DMS 273 treated with DMSO at 0.1 percent for 48 hours (cell line): ENCODE measurements at regions not wholly inside any gene's neighbourhood (a gene's known extent, or its start where the extent isn't known, plus 50 kb on each side); places are given as distances from the start of the nearest gene placed in this dataset.
A peak's percentile ranks its signal among the peaks of the same experiment; 100 is the strongest.

Experiments used
- DNase-seq: peaks from one replicate; lab custom pipeline; 2025; lab: John Stamatoyannopoulos, UW

GRCh38 chr4:162732876-162733275 lies 433.8 kb downstream of the NAF1 start:
- no peak for DNase-seq

- DNase-seq: no peak
Observed at GRCh38 chr4:162727766-162728165, 438.9 kb downstream of the NAF1 start.

DNA sequence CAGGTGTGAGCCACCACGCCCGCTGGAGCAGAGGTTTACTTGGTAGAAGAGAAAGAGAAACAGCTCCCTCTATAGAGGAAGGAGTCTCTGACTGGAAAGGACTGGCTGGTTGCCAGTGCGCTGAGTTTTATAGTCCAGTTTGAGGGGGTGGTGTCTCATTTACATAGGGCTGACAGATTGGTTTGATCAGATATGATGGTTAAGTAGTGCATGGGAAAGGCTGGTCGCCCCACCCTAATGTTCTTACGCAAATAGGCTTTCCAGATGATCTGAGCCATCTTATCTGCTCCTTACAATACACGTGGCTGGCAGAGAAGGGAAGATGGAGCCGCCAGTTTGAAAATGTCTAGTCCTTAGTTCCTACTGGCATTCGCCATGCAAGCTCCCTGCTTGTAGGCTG lies 439.5 kb downstream of the NAF1 start:
- peak; percentile 27 for DNase-seq

GRCh38 chr4:162715401-162715800 lies 451.3 kb downstream of the NAF1 start:
- no peak for DNase-seq

DNA sequence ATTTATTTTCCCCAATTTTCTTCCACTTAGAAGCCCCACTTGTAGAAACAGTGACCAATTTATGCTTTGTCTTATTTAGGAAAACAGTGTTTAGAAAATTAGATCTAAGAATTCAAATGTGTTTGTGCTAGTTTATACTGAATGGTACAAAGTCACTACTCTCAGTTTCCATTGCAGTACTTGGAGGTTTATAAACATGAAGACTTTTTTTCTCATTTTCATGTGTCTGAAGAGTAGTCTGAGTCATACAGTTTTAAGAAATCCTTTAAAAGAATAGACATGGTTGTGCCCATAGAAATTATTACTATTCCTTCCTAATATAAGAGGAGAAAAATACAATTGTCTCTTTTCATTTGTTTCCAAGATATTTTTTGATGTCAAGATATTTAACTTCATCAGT lies 458.7 kb downstream of the NAF1 start:
- DNase-seq: no peak

DNA sequence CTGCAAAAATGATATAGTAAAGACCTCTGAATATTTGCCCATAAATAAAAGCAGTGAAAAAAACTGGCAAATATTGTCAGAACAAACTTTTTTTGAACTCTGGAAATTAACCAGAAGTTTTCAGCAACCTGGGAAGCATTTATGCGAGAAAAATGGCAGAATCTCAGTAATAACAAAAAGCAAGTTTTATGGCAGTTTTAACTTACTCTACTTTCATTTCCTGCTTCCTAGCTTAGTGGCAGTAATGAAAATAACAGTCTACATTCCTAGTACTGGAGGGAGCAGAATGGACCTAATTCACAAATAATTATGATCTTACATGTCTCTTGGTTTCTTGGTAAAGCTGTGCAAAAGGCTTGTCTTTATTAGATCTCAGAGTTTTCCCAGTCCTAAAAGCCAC lies 460.1 kb downstream of the NAF1 start:
- DNase-seq: no peak

DNA sequence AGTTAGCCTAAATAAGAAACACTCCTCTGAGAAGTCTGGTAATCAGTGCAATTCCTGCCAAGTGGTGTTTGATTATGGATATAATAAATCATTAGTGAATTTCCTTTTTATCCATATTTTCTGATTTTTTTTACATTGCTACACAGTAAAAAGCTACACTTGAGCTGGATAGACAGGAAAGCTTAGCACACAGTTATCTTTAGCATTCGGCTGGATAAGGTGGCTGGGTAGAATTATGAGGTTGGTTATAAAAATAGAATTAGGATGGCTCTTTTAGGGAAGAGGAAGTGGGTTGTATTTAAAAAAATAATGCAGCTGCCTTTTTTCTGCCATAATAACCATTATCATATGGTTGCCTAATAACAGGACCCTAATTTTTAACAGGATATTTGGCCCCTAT lies 460.6 kb downstream of the NAF1 start:
- DNase-seq: no peak

- no peak for DNase-seq
Observed at GRCh38 chr4:162705130-162705803, 461.4 kb downstream of the NAF1 start.

GRCh38 chr4:162700815-162701361 lies 465.8 kb downstream of the NAF1 start:
- DNase-seq: no peak

DNA sequence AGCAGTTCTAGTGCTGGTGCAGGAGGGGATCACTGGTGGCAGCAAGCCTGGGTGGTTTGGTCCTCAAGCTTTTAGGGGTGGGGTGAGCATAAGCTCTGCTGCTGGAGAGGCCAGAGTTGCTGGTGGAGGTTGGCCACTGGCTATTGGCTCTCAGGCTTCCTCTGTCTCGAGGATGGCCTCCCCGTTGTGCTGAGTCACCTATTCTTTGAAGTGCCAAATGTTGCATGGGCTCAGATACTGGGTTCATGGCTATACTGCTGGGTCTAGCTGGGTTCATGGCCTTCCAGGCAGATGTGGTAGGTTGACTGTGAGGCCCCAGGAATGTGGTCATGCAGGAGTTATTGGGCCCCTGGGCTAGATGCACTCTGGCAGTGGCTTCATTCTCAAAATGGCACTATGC lies 466.3 kb downstream of the NAF1 start:
- no peak for DNase-seq

DNA sequence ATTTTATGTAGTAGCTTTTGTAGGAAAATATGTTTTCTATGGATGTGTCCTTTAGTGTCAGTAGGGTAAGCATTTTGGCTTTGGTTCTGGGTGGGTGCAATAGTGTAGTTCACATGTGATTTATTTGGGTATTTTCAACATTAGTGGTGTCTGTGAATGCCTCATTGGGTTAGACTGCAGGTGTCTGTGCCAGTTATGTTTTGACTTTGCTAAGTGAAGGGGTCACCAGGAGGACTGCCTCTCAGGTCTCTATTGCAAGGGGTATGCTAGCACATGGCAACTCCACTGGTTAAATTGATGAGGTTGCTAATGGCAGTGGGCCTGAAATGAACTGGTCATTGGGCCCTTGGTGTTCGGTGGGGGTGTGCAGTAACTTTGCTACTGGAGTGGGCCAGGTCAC lies 467.1 kb downstream of the NAF1 start:
- DNase-seq: no peak

DNA sequence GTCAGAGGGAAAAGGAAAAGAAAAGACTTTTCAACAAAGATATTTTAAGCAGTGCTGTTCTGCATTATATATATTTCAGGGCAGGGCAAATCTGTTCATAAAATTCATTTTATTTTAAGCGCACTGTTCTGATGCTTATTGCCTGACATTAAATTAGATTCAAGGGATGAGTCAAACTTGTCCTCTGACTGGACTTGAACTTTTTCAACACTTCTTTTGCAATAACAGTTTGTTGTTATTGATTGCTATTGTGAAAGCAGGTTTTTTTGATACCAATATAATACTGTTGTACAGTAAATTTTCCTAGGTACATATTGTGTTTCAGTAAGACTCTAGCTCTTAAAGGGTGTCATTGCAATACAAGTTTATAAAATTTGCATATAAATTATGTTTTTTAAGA lies 481.3 kb downstream of the NAF1 start:
- DNase-seq: no peak

DNA sequence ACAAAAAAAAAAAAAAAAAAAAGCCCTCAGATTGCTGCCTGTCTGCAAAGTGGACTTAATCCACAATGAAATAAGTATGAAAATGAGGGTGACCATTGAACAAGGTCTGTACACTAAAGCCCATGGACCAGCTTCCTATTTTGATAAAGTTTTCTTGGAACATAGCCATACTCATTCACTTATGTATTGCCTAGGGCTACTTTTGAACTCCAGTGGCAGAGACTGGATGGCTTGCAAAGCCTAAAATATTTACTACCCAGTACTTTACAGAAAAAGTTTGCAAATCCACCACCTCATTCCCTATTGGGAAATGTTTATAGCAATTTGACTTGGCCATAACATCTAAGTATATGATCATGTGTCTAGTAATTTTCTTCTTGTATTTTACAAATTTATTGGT lies 481.7 kb downstream of the NAF1 start:
- DNase-seq: no peak

GRCh38 chr4:162684371-162684700 lies 482.4 kb downstream of the NAF1 start:
- no peak for DNase-seq

DNA sequence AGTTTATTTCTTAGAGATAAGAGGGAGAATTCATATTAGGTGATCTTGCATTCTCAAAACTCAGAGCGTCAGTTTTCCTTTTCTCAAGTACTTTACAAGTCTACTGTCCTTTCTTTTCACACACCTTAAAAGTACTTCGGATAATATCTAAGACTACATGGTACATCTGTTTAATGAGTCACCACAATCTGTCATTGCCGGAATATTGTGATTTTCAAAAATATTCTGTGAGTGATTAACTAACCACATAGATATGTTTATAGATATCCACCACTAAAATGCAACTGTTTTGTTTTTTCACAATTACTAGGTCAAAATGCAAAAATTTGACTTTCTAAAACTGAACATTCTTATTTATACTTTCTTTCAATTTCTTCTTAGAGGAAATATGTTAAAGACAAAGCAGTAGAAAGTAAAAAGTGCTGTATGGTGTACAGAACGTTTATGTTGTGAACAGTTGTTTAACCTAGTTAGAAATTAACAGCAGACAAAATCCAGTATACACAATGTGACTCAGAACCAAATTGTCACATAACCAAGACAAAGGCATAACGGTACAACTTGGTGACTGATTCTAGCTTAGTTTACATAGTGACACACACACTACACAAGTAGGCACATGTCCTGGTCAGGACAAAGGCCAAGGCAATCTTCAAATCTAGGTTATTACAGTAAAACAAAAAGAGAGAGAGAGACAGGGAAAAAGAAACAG lies 482.9 kb downstream of the NAF1 start:
- DNase-seq: no peak

GRCh38 chr4:162682651-162683050 lies 484.0 kb downstream of the NAF1 start:
- DNase-seq: no peak

GRCh38 chr4:162681212-162681611 lies 485.5 kb downstream of the NAF1 start:
- DNase-seq: no peak

DNA sequence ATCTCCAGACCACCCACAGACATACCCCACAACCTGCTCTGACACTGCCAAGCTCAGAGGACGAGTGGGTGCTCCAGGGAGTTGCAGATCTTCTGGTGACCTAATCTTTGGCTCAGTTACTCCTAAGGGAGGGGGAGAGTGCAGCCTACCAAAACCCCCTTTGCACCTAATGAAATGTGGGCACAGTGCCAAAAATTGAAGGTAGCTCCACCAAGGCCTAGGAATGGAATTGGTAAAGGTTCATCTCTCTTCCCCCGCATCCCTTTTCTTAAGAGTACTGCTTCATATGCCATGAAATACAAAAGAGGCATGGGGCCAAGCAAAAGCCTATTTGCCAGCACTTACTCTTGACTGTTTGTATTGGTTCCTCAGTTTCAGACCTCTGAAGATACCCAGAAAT lies 491.0 kb downstream of the NAF1 start:
- no peak for DNase-seq

- no peak for DNase-seq
Observed at GRCh38 chr4:162661913-162662312, 498.1 kb upstream of the FSTL5 start.

DNA sequence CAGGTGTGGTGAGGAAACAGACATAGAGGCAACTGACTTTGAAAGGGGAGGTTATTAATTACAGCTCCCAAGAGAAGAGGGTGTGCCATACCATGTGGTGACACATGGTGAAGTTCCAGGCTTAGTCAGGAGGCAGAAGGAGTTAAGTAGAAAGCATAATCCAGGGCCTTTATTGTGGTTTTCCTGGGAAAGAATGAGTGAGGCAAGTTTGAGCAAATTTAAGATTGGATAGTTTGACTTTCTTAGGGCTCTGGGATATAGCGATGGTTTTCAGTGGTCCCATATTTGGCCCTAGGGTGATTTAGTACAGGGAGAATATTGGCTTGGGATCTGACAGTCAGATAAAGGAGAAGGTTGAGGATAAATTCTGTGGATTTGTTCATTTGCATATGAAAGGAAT lies 495.9 kb upstream of the FSTL5 start:
- DNase-seq: no peak

DNA sequence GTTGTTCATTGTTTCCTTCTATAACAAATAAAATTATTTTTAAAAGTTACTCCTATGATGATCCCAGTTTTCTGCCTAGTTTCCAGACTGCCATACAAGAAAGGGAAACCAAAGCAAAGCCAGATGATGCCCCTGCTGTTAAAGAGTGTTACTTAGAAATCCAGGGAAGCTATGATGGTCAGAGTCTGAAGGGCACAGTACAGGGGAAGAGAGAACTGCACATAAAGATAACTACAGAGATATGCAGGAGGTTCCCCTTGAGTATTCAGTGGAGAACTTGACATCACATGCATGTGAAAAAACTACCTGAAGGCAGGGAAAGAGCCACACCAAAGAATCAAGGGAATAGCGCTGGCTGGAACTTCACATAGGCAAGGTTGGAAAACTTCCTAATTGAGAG lies 494.2 kb upstream of the FSTL5 start:
- no peak for DNase-seq

DNA sequence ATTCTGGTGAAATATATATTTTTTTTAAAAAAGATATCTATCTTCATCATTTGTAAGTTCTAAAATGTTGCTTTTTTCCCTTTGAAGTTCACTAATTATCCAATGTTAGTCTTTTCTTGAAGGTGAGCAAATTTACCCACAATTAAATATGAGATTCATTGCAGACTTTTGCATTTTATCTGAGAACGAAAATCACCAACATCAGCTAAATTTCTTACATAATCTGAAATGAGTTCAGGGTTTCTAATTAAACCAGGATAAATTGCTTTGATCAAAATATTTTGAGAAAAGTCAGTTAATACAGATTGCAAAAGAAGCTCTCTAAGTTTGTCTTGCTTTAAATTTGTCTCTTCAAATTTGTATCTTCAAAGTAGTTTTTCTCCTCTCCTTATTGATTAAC lies 486.4 kb upstream of the FSTL5 start:
- no peak for DNase-seq

DNA sequence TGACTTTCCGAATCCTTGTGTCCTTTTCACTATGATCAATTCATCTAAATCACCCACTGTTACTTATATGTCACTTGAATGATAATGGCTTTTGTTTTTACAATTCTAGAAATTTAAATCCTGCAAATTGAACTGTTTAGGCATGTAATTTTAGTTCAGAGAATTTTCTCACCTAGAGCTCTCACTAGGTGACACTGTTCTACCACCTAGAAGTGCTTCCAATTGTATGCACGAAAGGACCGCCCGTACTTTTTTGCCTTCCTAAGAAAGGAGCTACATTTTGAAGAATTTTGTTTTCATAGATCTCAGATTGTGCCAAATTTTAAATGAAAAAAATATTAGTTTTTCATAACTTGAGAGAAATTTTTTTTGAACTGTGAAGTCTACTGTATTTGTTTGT lies 481.6 kb upstream of the FSTL5 start:
- no peak for DNase-seq

GRCh38 chr4:162644346-162644745 lies 480.5 kb upstream of the FSTL5 start:
- no peak for DNase-seq
